ENCODE measurements at regions not wholly inside any gene's neighbourhood (a gene's known extent, or its start where the extent isn't known, plus 50 kb on each side); places are given as distances from the start of the nearest gene placed in this dataset.

- DNase-seq = no peak
Observed at GRCh38 chr15:93614386-93615104, 525.5 kb upstream of the RGMA start.

GRCh38 chr15:93613386-93613785, 524.4 kb upstream of the RGMA start:
- no peak for DNase-seq

- no peak for DNase-seq
Observed at GRCh38 chr15:93612953-93613352, 523.9 kb upstream of the RGMA start.

- no peak for DNase-seq
Observed at GRCh38 chr15:93610944-93611343, 521.9 kb upstream of the RGMA start.

GRCh38 chr15:93608643-93609148, 519.7 kb upstream of the RGMA start:
- no peak for DNase-seq

- no peak for DNase-seq
Observed at GRCh38 chr15:93603550-93603949, 514.5 kb upstream of the RGMA start.

- no peak for DNase-seq
Observed at GRCh38 chr15:93587059-93587521, 498.1 kb upstream of the RGMA start.

GRCh38 chr15:93585012-93585411, 496.0 kb upstream of the RGMA start:
- no peak for DNase-seq

- DNase-seq = no peak
Observed at GRCh38 chr15:93583968-93584367, 495.0 kb upstream of the RGMA start.

GRCh38 chr15:93583552-93583951, 494.5 kb upstream of the RGMA start:
- no peak for DNase-seq

GRCh38 chr15:93570527-93570926, 481.5 kb upstream of the RGMA start:
- DNase-seq = no peak

- no peak for DNase-seq
Observed at GRCh38 chr15:93566762-93567161, 477.8 kb upstream of the RGMA start.

- DNase-seq = no peak
Observed at GRCh38 chr15:93565201-93565600, 476.2 kb upstream of the RGMA start.

GRCh38 chr15:93563218-93563617, 474.2 kb upstream of the RGMA start:
- no peak for DNase-seq

- DNase-seq = no peak
Observed at GRCh38 chr15:93562395-93563123, 473.5 kb upstream of the RGMA start.

- DNase-seq = no peak
Observed at GRCh38 chr15:93557696-93558095, 468.7 kb upstream of the RGMA start.

GRCh38 chr15:93553167-93553935, 464.3 kb upstream of the RGMA start:
- no peak for DNase-seq

- no peak for DNase-seq
Observed at GRCh38 chr15:93543093-93543492, 454.1 kb upstream of the RGMA start.

GRCh38 chr15:93527374-93528050, 438.5 kb upstream of the RGMA start:
- DNase-seq = no peak

GRCh38 chr15:93524432-93524831, 435.4 kb upstream of the RGMA start:
- DNase-seq = no peak

- no peak for DNase-seq
Observed at GRCh38 chr15:93523481-93523880, 434.5 kb upstream of the RGMA start.

- DNase-seq = no peak
Observed at GRCh38 chr15:93520206-93520605, 431.2 kb upstream of the RGMA start.

- no peak for DNase-seq
Observed at GRCh38 chr15:93519599-93519998, 430.6 kb upstream of the RGMA start.
